SK-N-SH treated with all-trans-retinoic acid at 6 μM for 48 hours (cell line): ENCODE measurements at regions not wholly inside any gene's neighbourhood (a gene's known extent, or its start where the extent isn't known, plus 50 kb on each side); places are given as distances from the start of the nearest gene placed in this dataset.
"Not testable (repeated sequence)": the region's sequence is repeated elsewhere in the genome, so short reads cannot be mapped to it uniquely, and the experiment has no call there.

Experiments used
- ATAC-seq: fragments of 200-7000 bp; cut with Tn5 transposase; 3 replicates; pipeline ENCODE4 v1.9.1; 2020; ENCODE audit warnings: mild to moderate bottlenecking, moderate library complexity
- ARNTL ChIP-seq: fragments of 450-650 bp; formaldehyde crosslinking; IDR thresholded peaks from 2 replicates; pipeline ENCODE4 v1.5.0; 2020; ENCODE audit warnings: low read depth, mild to moderate bottlenecking, moderate library complexity, borderline replicate concordance
- BACH2 ChIP-seq: fragments of 250-450 bp; sonication (Bioruptor Pico); IDR thresholded peaks from 2 replicates; pipeline ENCODE4 v1.9.0; 2021; ENCODE audit warnings: mild to moderate bottlenecking, borderline replicate concordance
- ESRRG ChIP-seq: fragments of 250-450 bp; sonication (Bioruptor Pico); IDR thresholded peaks from 2 replicates; pipeline ENCODE4 v1.6.1; 2021; ENCODE audit warnings: mild to moderate bottlenecking
- GLIS3 ChIP-seq: fragments of 250-450 bp; sonication (Bioruptor Pico); IDR thresholded peaks from 2 replicates; pipeline ENCODE4 v1.5.0; 2020; ENCODE audit warnings: mild to moderate bottlenecking, moderate library complexity
- ISL1 ChIP-seq: fragments of 250-450 bp; sonication (Bioruptor Pico); IDR thresholded peaks from 2 replicates; pipeline ENCODE4 v2.1.2; 2022; ENCODE audit warnings: mild to moderate bottlenecking, moderate library complexity
- OSR1 ChIP-seq: fragments of 250-450 bp; sonication (Bioruptor Pico); IDR thresholded peaks from 2 replicates; pipeline ENCODE4 v1.8.0; 2022; ENCODE audit warnings: moderate library complexity, mild to moderate bottlenecking, inconsistent platforms
- PPARA ChIP-seq: fragments of 250-450 bp; sonication (Bioruptor Pico); IDR thresholded peaks from 2 replicates; pipeline ENCODE4 v1.5.0; 2020; ENCODE audit warnings: mild to moderate bottlenecking, borderline replicate concordance
- RARB ChIP-seq: fragments of 250-450 bp; sonication (Bioruptor Pico); IDR thresholded peaks from 2 replicates; pipeline ENCODE4 v1.8.0; 2021; ENCODE audit warnings: mild to moderate bottlenecking, moderate library complexity
- SNAI2 ChIP-seq: fragments of 250-450 bp; sonication (Bioruptor Pico); IDR thresholded peaks from 2 replicates; pipeline ENCODE4 v1.5.0; 2020; ENCODE audit warnings: mild to moderate bottlenecking, moderate library complexity
- TCF4 ChIP-seq: fragments of 250-450 bp; sonication (Bioruptor Pico); IDR thresholded peaks from 2 replicates; pipeline ENCODE4 v1.8.0; 2021; ENCODE audit warnings: mild to moderate bottlenecking, moderate library complexity, borderline replicate concordance
- TOX ChIP-seq: fragments of 250-450 bp; sonication (Bioruptor Pico); IDR thresholded peaks from 2 replicates; pipeline ENCODE4 v1.8.0; 2021; ENCODE audit warnings: mild to moderate bottlenecking, moderate library complexity, borderline replicate concordance
- ZFP30 ChIP-seq: fragments of 450-650 bp; formaldehyde crosslinking; IDR thresholded peaks from 2 replicates; pipeline ENCODE4 v1.5.0; 2022; ENCODE audit warnings: mild to moderate bottlenecking, moderate library complexity
- ZNF565 ChIP-seq: fragments of 450-650 bp; formaldehyde crosslinking; conservative IDR thresholded peaks from 2 replicates; pipeline ENCODE4 v1.5.0; 2020; ENCODE audit warnings: low read depth, mild to moderate bottlenecking, moderate library complexity
- ZNF70 ChIP-seq: fragments of 450-650 bp; formaldehyde crosslinking; IDR thresholded peaks from 2 replicates; pipeline ENCODE4 v1.5.0; 2020; ENCODE audit warnings: mild to moderate bottlenecking, moderate library complexity
- ZNF8 ChIP-seq: fragments of 450-650 bp; formaldehyde crosslinking; IDR thresholded peaks from 2 replicates; pipeline ENCODE4 v1.5.0; 2020; ENCODE audit warnings: mild to moderate bottlenecking, moderate library complexity
- TF ChIP-seq, protein P1 (sequence below): fragments of 250-450 bp; sonication (Bioruptor Pico); IDR thresholded peaks from 2 replicates; pipeline ENCODE4 v1.5.0; 2020; ENCODE audit warnings: mild to moderate bottlenecking, moderate library complexity
- TF ChIP-seq, protein P2 (sequence below): fragments of 250-450 bp; sonication (Bioruptor Pico); IDR thresholded peaks from 2 replicates; pipeline ENCODE4 v1.5.1; 2020; ENCODE audit warnings: low read depth, mild to moderate bottlenecking, moderate library complexity
- TF ChIP-seq, protein P3 (sequence below): fragments of 250-450 bp; sonication (Bioruptor Pico); IDR thresholded peaks from 2 replicates; pipeline ENCODE4 v1.5.1; 2021; ENCODE audit warnings: mild to moderate bottlenecking, moderate library complexity
- TF ChIP-seq, protein P4 (sequence below): fragments of 250-450 bp; sonication (Bioruptor Pico); IDR thresholded peaks from 2 replicates; pipeline ENCODE4 v1.8.0; 2020; ENCODE audit warnings: mild to moderate bottlenecking, moderate library complexity, borderline replicate concordance

DNA sequence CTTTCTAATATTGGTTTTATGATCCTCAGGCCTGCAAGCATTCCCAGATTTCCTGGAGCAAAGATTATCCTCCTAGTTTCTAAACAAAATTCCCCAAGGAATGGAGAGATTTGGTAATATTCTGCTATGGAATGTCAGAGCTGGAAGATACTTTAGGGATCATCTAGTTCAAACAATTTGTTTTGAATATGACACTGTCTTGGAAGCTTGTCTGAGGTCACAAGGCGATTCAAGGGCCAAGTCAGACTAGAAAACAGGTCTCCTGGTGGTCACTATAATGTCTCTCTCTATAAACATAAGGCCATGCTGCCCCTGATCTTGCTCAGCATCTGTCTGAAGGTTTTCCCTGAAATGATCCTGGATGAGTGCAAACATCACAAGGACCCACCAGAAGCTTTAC is 143.4 kb upstream of the BCL6 start:
- no peak for ATAC-seq
- TF ChIP-seq TCF4, result no peak
- no peak for TF ChIP-seq ZFP30 (CRISPR knock-in tag)
- TF ChIP-seq ESRRG, result no peak
- TF ChIP-seq, protein P1, sequence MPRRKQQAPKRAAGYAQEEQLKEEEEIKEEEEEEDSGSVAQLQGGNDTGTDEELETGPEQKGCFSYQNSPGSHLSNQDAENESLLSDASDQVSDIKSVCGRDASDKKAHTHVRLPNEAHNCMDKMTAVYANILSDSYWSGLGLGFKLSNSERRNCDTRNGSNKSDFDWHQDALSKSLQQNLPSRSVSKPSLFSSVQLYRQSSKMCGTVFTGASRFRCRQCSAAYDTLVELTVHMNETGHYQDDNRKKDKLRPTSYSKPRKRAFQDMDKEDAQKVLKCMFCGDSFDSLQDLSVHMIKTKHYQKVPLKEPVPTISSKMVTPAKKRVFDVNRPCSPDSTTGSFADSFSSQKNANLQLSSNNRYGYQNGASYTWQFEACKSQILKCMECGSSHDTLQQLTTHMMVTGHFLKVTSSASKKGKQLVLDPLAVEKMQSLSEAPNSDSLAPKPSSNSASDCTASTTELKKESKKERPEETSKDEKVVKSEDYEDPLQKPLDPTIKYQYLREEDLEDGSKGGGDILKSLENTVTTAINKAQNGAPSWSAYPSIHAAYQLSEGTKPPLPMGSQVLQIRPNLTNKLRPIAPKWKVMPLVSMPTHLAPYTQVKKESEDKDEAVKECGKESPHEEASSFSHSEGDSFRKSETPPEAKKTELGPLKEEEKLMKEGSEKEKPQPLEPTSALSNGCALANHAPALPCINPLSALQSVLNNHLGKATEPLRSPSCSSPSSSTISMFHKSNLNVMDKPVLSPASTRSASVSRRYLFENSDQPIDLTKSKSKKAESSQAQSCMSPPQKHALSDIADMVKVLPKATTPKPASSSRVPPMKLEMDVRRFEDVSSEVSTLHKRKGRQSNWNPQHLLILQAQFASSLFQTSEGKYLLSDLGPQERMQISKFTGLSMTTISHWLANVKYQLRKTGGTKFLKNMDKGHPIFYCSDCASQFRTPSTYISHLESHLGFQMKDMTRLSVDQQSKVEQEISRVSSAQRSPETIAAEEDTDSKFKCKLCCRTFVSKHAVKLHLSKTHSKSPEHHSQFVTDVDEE, result no peak
- no peak for TF ChIP-seq ZNF8

DNA sequence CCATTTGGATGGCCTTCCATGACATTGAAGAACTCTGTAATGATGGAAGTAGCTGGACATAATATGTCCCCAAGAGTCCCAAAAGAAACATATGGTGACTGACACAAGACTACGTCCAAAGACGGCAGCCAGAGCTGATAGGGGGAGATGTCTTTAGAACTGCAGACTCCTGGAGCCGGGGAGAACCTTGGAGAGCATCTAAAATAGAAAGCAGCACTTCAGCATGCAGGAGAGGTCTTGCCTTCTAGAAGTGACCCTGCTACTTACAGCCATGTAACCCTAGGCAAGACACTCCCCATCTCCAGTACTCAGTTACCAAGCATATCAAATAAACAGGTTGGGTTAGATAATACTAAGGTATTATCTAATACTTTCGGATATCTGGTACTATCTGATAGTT is 143.8 kb upstream of the BCL6 start:
- TF ChIP-seq RARB (no peak), BACH2 (CRISPR knock-in tag) (no peak), ZNF8 (no peak), SNAI2 (CRISPR knock-in tag) (no peak), GLIS3 (CRISPR knock-in tag) (no peak), TCF4 (no peak), ZFP30 (CRISPR knock-in tag) (no peak), ZNF565 (no peak)
- TF ChIP-seq, protein P2, sequence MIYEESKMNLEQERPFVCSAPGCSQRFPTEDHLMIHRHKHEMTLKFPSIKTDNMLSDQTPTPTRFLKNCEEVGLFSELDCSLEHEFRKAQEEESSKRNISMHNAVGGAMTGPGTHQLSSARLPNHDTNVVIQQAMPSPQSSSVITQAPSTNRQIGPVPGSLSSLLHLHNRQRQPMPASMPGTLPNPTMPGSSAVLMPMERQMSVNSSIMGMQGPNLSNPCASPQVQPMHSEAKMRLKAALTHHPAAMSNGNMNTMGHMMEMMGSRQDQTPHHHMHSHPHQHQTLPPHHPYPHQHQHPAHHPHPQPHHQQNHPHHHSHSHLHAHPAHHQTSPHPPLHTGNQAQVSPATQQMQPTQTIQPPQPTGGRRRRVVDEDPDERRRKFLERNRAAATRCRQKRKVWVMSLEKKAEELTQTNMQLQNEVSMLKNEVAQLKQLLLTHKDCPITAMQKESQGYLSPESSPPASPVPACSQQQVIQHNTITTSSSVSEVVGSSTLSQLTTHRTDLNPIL (CRISPR knock-in tag), result no peak
- TF ChIP-seq, protein P3, sequence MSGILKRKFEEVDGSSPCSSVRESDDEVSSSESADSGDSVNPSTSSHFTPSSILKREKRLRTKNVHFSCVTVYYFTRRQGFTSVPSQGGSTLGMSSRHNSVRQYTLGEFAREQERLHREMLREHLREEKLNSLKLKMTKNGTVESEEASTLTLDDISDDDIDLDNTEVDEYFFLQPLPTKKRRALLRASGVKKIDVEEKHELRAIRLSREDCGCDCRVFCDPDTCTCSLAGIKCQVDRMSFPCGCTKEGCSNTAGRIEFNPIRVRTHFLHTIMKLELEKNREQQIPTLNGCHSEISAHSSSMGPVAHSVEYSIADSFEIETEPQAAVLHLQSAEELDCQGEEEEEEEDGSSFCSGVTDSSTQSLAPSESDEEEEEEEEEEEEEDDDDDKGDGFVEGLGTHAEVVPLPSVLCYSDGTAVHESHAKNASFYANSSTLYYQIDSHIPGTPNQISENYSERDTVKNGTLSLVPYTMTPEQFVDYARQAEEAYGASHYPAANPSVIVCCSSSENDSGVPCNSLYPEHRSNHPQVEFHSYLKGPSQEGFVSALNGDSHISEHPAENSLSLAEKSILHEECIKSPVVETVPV, result no peak
- TF ChIP-seq, protein P4, sequence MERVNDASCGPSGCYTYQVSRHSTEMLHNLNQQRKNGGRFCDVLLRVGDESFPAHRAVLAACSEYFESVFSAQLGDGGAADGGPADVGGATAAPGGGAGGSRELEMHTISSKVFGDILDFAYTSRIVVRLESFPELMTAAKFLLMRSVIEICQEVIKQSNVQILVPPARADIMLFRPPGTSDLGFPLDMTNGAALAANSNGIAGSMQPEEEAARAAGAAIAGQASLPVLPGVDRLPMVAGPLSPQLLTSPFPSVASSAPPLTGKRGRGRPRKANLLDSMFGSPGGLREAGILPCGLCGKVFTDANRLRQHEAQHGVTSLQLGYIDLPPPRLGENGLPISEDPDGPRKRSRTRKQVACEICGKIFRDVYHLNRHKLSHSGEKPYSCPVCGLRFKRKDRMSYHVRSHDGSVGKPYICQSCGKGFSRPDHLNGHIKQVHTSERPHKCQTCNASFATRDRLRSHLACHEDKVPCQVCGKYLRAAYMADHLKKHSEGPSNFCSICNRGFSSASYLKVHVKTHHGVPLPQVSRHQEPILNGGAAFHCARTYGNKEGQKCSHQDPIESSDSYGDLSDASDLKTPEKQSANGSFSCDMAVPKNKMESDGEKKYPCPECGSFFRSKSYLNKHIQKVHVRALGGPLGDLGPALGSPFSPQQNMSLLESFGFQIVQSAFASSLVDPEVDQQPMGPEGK (CRISPR knock-in tag), result no peak
- TF ChIP-seq, all 23 proteins: peak for 0
- ATAC-seq, result no peak

DNA sequence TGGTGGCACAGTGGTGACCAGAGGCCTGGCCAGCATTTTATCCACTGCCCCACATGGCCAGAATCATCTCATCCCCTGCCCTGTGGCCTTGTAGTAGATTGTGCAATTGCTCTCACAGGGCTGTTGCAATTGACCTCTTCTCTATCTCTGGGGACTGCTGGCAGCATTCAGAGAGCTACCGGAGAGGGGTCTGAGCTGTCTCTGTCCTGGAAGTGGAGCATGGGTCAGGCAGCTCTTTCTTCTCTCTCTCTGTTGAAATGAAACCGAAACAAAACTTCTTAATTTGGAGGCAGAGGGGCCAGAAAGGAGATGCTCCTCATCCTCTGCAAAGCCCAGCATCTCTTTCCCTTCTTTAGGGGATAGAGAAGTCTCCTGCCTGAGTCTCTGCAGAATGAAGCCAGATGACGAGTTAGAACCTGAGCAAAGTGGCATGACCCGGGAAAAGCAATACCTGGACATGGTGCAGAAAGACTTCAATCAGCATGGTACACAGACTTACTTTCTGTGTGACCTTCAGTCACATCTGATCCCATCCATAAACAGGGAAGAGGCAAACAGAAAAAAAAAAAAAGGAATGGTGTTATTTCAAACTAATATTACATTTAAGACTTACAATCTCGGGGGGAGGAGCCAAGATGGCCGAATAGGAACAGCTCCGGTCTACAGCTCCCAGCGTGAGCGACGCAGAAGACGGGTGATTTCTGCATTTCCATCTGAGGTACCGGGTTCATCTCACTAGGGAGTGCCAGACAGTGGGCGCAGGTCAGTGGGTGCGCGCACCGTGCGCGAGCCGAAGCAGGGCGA is 144.5 kb upstream of the BCL6 start:
- TF ChIP-seq, protein P3, result no peak
- TF ChIP-seq, protein P1, result no peak
- TF ChIP-seq ZNF8 (no peak), ARNTL (CRISPR knock-in tag) (no peak), OSR1 (CRISPR knock-in tag) (no peak), ZNF70 (no peak), GLIS3 (CRISPR knock-in tag) (no peak), ISL1 (no peak), SNAI2 (CRISPR knock-in tag) (no peak), ESRRG (no peak), PPARA (no peak), ZFP30 (CRISPR knock-in tag) (no peak), TOX (CRISPR knock-in tag) (no peak), RARB (no peak), BACH2 (CRISPR knock-in tag) (no peak), TCF4 (no peak)
- TF ChIP-seq, protein P2 (CRISPR knock-in tag), result no peak
- TF ChIP-seq, all 23 proteins: peak for 0
- ATAC-seq, result peak; percentile 36; the same call in 2 of the 3 replicates

DNA sequence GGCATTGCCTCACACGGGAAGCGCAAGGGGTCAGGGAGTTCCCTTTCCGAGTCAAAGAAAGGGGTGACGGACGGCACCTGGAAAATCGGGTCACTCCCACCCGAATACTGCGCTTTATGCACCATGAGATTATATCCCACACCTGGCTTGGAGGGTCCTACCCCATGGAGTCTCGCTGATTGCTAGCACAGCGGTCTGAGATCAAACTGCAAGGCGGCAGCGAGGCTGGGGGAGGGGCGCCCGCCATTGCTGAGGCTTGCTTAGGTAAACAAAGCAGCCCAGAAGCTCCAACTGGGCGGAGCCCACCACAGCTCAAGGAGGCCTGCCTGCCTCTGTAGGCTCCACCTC is 145.1 kb upstream of the BCL6 start:
- ATAC-seq, result not testable (repeated sequence)
